Activated naive CD4-positive, alpha-beta T cell treated with anti-CD3 and anti-CD28 coated beads for 36 hours (primary cell): ENCODE measurements at regions not wholly inside any gene's neighbourhood (a gene's known extent, or its start where the extent isn't known, plus 50 kb on each side); places are given as distances from the start of the nearest gene placed in this dataset.

Source experiments
- CTCF ChIA-PET: fragments of 350-600 bp; sonication (Branson Sonifier 250); formaldehyde crosslinking; loops from one replicate; lab custom pipeline; 2021; ENCODE audit warnings: antibody characterized with exemption; lab: Charles Lee
- DNase-seq: peaks from one replicate; pipeline ENCODE4 v3.0.0-alpha.2; 2020
- H3K27ac Mint-ChIP-seq: one replicate; pipeline ENCODE4 v1.8.0; 2021; ENCODE audit warnings: mild to moderate bottlenecking, mixed read lengths
- H3K27me3 Mint-ChIP-seq: one replicate; pipeline ENCODE4 v1.8.0; 2021; ENCODE audit warnings: low read depth, mixed read lengths
- H3K36me3 Mint-ChIP-seq: one replicate; pipeline ENCODE4 v1.8.0; 2021; ENCODE audit warnings: low read depth, mixed read lengths
- H3K4me1 Mint-ChIP-seq: one replicate; pipeline ENCODE4 v1.8.0; 2021; ENCODE audit warnings: low read depth, mixed read lengths
- H3K4me3 Mint-ChIP-seq: one replicate; pipeline ENCODE4 v1.8.0; 2021; ENCODE audit warnings: mild to moderate bottlenecking, moderate library complexity, mixed read lengths
- H3K9me3 Mint-ChIP-seq: one replicate; pipeline ENCODE4 v1.8.0; 2021; ENCODE audit warnings: mixed read lengths
- intact Hi-C: fragments of 100-400 bp; cut with micrococcal nuclease; formaldehyde crosslinking; loops from one replicate; pipeline ENCODE4 v1.15.1; 2023

DNA sequence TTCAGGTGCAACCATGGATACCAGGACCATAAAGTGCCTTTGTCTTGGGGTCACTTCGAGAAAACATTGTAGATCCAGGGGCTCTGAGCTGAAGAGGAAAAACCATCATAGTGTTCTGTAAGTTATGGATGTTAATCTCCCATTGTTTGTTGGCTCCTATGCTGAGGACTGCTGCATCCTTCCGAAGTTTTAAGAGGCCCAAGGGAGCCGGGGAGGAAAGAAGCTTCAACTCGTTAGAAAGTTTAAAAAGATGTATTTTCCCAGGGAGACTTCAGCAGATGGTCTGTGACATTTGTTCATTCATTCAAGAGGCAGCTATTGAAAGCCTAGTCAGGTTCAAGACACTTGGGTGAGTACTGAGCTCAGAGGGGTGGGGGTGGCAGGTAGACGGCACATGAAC is 378.8 kb upstream of the TBX3 start:
- no peak overlapping the region for H3K4me3 Mint-ChIP-seq
- intact Hi-C loops = no loop called here
- no peaks in the 10 kb centered on the region for H3K9me3 Mint-ChIP-seq
- no peak overlapping the region for H3K27ac Mint-ChIP-seq
- CTCF ChIA-PET = no interaction called here
- no peak for DNase-seq
- H3K4me1 Mint-ChIP-seq = no peaks in the 10 kb centered on the region
- no peaks in the 10 kb centered on the region for H3K27me3 Mint-ChIP-seq
- no peaks in the 10 kb centered on the region for H3K36me3 Mint-ChIP-seq

DNA sequence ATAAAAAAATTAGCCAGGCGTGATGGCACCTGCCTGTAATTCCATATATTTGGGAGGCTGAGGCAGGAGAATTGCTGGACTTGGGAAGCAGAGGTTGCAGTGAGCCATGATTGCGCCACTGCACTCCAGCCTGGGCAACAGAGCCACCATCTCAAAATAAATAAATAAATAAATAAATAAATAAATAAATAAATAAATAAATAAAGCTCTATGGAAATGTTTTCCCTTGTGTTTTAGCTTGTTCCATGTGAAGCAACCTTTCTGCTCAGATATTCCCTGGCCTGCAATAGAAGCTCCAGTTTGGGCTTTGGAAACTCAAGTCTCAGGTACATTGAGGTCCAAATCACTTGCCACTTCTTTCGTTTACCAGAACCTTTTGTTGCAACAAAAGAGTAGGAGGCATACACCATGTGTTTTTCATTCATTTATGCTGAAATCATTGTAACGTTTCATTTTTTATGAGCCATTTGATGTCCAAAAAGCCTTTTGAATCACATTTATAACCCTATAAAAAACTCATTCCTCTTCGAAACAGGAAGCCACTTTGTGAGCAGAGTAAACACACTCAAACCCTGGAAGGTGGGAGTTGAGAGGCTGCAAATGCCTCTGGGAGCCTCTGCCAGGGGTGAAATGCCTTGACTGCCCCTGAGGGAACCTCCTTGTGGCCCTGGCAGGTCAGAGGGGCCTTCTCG is 376.6 kb upstream of the TBX3 start:
- H3K9me3 Mint-ChIP-seq = no peaks in the 10 kb centered on the region
- H3K27ac Mint-ChIP-seq = no peak overlapping the region
- DNase-seq = no peak
- H3K4me1 Mint-ChIP-seq = no peaks in the 10 kb centered on the region
- no peaks in the 10 kb centered on the region for H3K27me3 Mint-ChIP-seq
- intact Hi-C loops = no loop called here
- H3K4me3 Mint-ChIP-seq = no peak overlapping the region
- CTCF ChIA-PET = no interaction called here
- H3K36me3 Mint-ChIP-seq = no peaks in the 10 kb centered on the region

DNA sequence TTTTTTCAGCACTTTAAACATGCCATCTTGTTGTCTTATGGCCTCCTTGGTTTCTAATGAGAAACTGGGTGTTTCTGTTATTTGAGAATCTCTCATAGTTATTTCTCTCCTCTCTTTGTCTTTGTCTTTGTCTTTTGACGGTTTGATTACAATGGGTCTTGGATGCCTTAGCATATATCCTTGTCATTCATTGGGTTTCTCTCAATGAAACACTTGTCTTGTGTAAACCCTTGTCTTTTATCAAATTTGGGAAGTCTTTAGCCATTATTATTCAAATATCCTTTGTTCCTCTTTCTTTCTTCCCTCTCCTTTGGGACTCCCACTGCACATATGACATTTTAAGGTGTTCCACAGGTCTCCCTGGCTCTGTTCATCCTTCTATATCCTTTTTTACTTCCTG is 373.5 kb upstream of the TBX3 start:
- H3K36me3 Mint-ChIP-seq = no peaks in the 10 kb centered on the region
- H3K9me3 Mint-ChIP-seq = no peaks in the 10 kb centered on the region
- intact Hi-C loops = no loop called here
- H3K4me1 Mint-ChIP-seq = no peaks in the 10 kb centered on the region
- CTCF ChIA-PET = no interaction called here
- DNase-seq = no peak
- H3K27me3 Mint-ChIP-seq = no peaks in the 10 kb centered on the region
- no peak overlapping the region for H3K4me3 Mint-ChIP-seq
- H3K27ac Mint-ChIP-seq = no peak overlapping the region

DNA sequence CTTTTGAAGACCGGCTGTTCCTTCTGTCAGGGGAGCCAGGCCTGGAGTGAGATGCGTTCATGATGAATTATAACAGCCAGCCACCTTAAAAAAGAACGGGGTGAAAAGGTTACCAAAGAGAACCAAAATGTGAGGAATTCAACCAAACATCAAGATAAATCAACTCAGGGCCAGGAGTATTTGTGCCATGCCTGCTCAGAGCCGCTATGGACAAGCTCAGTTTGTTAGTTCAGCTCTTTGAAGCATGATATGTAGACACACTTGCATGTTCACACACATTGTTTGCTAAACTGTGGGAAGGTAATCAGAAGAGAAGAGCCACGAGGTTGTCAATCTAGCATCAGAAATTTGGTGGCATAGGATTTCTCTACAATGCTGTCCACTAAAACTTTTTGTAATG is 367.4 kb upstream of the TBX3 start:
- H3K27ac Mint-ChIP-seq = no peak overlapping the region
- no peak overlapping the region for H3K4me3 Mint-ChIP-seq
- no peaks in the 10 kb centered on the region for H3K9me3 Mint-ChIP-seq
- H3K4me1 Mint-ChIP-seq = no peaks in the 10 kb centered on the region
- no peaks in the 10 kb centered on the region for H3K27me3 Mint-ChIP-seq
- H3K36me3 Mint-ChIP-seq = no peaks in the 10 kb centered on the region
- DNase-seq = no peak
- CTCF ChIA-PET = no interaction called here
- intact Hi-C loops = no loop called here

DNA sequence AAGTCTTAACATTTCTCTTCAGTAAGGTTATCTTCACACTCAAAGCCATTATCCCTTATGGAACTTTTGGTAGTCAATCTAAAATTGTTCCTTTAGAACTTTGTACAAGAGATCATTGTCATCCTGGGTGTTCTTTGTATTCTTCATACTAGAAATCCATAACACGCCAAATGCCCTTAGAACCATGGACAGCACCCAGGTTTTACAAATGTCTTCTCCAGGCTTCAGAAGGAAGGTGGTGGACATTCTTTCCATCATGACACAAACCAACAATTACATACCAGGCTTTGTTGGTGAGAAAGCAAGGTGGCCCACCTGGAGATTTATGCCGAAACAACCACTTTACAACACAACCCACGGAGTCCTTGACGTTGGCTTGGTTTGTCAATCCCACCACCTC is 365.6 kb upstream of the TBX3 start:
- no peaks in the 10 kb centered on the region for H3K27me3 Mint-ChIP-seq
- no peaks in the 10 kb centered on the region for H3K4me1 Mint-ChIP-seq
- CTCF ChIA-PET = no interaction called here

DNA sequence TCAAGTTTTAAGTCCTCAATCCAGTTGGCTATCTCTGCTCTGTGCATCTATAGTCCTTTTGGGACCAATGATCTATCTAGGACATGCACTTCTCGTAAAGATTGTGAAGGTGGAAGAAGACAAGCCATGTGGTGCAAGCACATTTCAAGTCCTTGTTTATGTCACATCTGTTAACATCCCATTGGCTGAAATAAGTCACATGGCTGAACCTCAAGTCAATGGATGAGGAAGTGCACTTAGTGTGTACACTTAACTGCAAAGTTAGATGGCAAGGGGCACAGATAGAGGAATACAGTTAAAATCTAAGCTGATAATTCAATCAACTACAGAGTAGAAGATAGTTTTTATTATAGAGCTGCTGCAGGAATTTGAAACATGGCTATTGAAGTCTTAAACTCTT is 362.8 kb upstream of the TBX3 start:
- H3K36me3 Mint-ChIP-seq = no peaks in the 10 kb centered on the region
- H3K27ac Mint-ChIP-seq = no peak overlapping the region
- H3K4me3 Mint-ChIP-seq = no peak overlapping the region
- CTCF ChIA-PET = no interaction called here
- H3K9me3 Mint-ChIP-seq = no peaks in the 10 kb centered on the region
- no peaks in the 10 kb centered on the region for H3K27me3 Mint-ChIP-seq
- DNase-seq = no peak
- H3K4me1 Mint-ChIP-seq = no peaks in the 10 kb centered on the region
- intact Hi-C loops = no loop called here

More for the DNA sequence above, 365.6 kb upstream of the TBX3 start:
- Mint-ChIP-seq H3K27ac (no peak overlapping the region), H3K9me3 (no peaks in the 10 kb centered on the region), H3K4me3 (no peak overlapping the region), H3K36me3 (no peaks in the 10 kb centered on the region)
- DNase-seq = no peak
- intact Hi-C loops = no loop called here

DNA sequence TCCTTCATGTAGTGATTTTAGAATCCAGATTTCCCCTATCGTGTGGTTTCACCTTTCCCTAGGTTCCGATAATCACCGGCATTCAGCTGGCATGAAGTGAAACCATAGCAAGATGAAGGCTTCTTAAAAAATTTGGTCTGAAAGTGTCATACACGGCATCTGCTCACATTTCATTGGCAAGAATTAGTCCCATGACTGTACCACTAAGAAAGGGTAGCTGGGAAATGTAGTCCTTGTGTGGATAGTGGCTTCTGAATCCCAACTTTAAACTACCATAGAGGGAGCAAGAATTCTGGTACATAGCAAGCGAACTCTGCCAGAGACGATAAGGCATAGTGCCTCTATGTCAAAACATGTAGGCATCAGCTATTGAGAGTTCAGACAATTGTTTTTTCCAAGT is 360.1 kb upstream of the TBX3 start:
- H3K4me1 Mint-ChIP-seq = no peaks in the 10 kb centered on the region
- no peaks in the 10 kb centered on the region for H3K27me3 Mint-ChIP-seq
- intact Hi-C loops = no loop called here
- no peak overlapping the region for H3K4me3 Mint-ChIP-seq
- no peak overlapping the region for H3K27ac Mint-ChIP-seq
- no peaks in the 10 kb centered on the region for H3K36me3 Mint-ChIP-seq
- no peaks in the 10 kb centered on the region for H3K9me3 Mint-ChIP-seq
- DNase-seq = no peak
- CTCF ChIA-PET = no interaction called here

DNA sequence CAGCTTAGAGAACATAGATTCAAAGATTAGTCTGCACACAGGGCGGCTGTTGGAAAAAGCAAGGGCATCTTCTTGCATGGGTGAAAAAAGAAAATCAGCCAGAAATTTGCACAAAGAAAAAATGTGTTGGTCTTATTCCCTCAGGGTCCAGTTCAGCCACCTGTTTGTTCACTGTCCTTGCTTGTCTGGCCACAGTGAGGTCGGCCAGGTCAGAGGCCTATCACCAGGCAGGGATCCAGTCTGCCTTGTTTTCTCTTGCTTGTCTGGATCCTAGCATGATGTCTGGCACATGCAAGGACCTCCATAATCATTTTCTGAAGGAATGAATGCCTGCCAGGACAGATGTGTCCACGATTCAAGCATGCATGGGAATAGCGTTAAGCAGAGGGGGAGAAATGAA is 359.1 kb upstream of the TBX3 start:
- H3K27ac Mint-ChIP-seq = no peak overlapping the region
- intact Hi-C loops = no loop called here
- no peak overlapping the region for H3K4me3 Mint-ChIP-seq
- H3K27me3 Mint-ChIP-seq = no peaks in the 10 kb centered on the region
- no peaks in the 10 kb centered on the region for H3K9me3 Mint-ChIP-seq
- H3K36me3 Mint-ChIP-seq = no peaks in the 10 kb centered on the region
- no peak for DNase-seq
- CTCF ChIA-PET = no interaction called here
- H3K4me1 Mint-ChIP-seq = no peaks in the 10 kb centered on the region

DNA sequence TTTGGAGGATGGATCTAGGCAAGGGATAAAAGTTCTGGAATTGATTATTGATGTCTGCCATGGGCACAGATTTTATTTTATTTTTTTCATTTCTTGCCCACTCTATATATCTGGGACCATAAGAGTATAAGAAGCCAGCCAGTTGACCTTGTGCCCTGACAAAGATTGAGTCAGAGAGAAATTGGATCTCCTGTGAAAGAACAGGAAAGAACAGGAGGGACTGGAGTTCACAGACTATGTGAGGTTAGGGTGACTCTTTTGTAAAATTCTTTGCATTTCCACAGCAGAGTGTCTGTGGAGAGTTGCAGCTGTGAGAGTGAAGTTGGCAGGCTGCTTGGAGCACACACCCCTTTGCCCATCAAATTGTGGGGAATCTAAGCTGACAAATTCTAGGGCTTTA is 358.4 kb upstream of the TBX3 start:
- H3K9me3 Mint-ChIP-seq = no peaks in the 10 kb centered on the region
- intact Hi-C loops = no loop called here
- H3K4me1 Mint-ChIP-seq = no peaks in the 10 kb centered on the region
- CTCF ChIA-PET = no interaction called here
- H3K36me3 Mint-ChIP-seq = no peaks in the 10 kb centered on the region
- no peak overlapping the region for H3K4me3 Mint-ChIP-seq
- H3K27ac Mint-ChIP-seq = no peak overlapping the region
- DNase-seq = no peak
- H3K27me3 Mint-ChIP-seq = no peaks in the 10 kb centered on the region

DNA sequence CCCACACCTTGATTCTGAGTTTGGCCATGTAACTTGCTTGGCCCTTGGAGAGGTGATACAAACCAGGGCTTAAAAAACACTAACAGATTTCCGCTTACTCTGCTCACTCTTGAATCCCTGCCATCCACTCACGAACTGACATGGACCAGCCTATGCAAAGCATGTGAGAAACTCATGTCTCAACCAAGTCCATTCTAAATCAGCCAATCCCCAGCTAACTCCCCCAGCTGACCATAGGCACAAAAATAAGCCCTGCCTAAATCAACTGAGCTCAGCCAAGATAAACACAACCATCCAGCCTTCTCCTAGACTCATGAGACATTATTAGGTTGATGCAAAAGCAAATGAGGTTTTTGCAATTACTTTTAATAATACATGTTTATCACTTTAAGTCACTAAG is 353.9 kb upstream of the TBX3 start:
- no peak overlapping the region for H3K27ac Mint-ChIP-seq
- no peaks in the 10 kb centered on the region for H3K27me3 Mint-ChIP-seq
- no peak for DNase-seq
- intact Hi-C loops = no loop called here
- no peak overlapping the region for H3K4me3 Mint-ChIP-seq
- no peaks in the 10 kb centered on the region for H3K36me3 Mint-ChIP-seq
- H3K4me1 Mint-ChIP-seq = no peaks in the 10 kb centered on the region
- CTCF ChIA-PET = no interaction called here
- H3K9me3 Mint-ChIP-seq = no peaks in the 10 kb centered on the region

DNA sequence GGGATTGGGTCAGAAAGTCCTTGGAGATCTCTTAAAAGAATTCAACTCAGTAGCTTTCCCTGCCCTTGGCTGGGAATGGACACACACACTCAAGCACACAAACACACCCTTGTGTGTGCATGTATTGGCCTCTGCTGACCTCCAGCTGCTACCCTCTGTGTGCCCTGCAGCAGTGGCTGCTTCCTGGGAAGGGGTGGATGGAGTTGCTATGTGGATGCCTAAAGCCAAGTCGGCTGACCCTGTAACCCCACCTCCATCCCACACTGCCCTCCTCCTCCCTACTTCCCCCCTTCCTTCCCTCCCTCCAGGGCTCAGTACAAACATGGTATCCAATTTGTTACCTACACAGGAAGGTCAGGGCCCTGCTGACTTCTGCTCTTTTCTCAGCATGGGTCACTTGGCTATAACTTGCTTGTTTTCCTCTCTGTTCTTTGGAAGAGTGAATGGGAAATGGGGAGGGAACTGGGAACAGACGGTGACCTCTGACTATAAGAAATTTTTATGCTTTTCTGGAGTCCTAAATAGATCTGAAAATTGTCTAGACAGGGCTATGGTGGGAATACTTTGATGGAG is 351.6 kb upstream of the TBX3 start:
- H3K27ac Mint-ChIP-seq = no peak overlapping the region
- intact Hi-C loops = no loop called here
- CTCF ChIA-PET = no interaction called here
- H3K36me3 Mint-ChIP-seq = no peaks in the 10 kb centered on the region
- no peaks in the 10 kb centered on the region for H3K27me3 Mint-ChIP-seq
- H3K4me3 Mint-ChIP-seq = no peak overlapping the region
- DNase-seq = no peak
- H3K9me3 Mint-ChIP-seq = no peaks in the 10 kb centered on the region
- no peaks in the 10 kb centered on the region for H3K4me1 Mint-ChIP-seq

DNA sequence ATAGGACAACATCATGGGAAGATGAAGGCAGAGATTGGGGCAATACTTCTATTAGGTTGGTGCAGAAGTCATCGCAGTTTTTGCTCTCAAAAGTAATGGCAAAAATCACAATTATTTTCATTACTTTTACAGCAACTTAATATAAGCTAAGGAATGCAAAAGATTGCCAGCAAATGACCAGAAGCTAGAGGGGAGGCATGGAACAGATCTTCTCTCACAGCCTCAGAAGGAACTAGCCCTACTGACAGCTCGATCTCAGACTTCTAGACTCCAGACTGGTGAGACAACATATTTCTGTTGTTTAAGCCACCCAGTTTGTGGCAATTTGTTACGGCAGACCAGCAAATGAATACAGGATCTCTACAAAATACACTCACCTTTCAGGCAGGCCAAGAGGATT is 348.5 kb upstream of the TBX3 start:
- no peak overlapping the region for H3K4me3 Mint-ChIP-seq
- CTCF ChIA-PET = no interaction called here
- DNase-seq = no peak
- H3K36me3 Mint-ChIP-seq = no peaks in the 10 kb centered on the region
- H3K4me1 Mint-ChIP-seq = no peaks in the 10 kb centered on the region
- H3K27me3 Mint-ChIP-seq = no peaks in the 10 kb centered on the region
- H3K27ac Mint-ChIP-seq = no peak overlapping the region
- H3K9me3 Mint-ChIP-seq = no peaks in the 10 kb centered on the region
- intact Hi-C loops = no loop called here

DNA sequence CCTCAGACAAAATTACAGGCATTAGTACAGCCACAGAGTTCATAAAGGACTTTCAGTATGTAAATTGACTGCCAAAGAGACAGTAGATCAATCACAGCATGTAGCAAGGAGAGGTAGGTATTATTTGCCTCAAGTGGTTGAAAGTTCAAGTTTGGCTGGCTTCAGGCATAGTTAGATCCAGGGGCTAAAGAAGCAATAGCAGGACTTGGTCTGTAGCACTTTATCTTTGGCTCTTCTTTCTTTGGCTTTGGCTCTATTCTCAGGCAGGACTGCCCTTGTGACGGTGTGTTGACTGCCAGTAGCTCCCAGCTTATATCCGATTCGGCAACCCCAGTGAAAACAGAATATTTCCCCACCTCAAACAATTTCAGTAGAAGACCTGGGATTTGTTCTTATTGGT is 346.0 kb upstream of the TBX3 start:
- H3K4me3 Mint-ChIP-seq = no peak overlapping the region
- H3K27me3 Mint-ChIP-seq = no peaks in the 10 kb centered on the region
- CTCF ChIA-PET = no interaction called here
- intact Hi-C loops = no loop called here
- no peaks in the 10 kb centered on the region for H3K36me3 Mint-ChIP-seq
- DNase-seq = no peak
- no peaks in the 10 kb centered on the region for H3K4me1 Mint-ChIP-seq
- H3K9me3 Mint-ChIP-seq = peaks cover 5% of the 10 kb centered on the region
- no peak overlapping the region for H3K27ac Mint-ChIP-seq
